Activated CD8-positive, alpha-beta memory T cell treated with anti-CD3 and anti-CD28 coated beads, Interleukin-2, amount 50 U/mL, for 48 hours (primary cell): ENCODE measurements at regions not wholly inside any gene's neighbourhood (a gene's known extent, or its start where the extent isn't known, plus 50 kb on each side); places are given as distances from the start of the nearest gene placed in this dataset.

Experiments used
- DNase-seq: peaks from one replicate; pipeline ENCODE4 v3.0.0-alpha.2; 2020

GRCh38 chr1:38536089-38536488 is 323.5 kb downstream of the RRAGC start:
- DNase-seq = no peak

DNA sequence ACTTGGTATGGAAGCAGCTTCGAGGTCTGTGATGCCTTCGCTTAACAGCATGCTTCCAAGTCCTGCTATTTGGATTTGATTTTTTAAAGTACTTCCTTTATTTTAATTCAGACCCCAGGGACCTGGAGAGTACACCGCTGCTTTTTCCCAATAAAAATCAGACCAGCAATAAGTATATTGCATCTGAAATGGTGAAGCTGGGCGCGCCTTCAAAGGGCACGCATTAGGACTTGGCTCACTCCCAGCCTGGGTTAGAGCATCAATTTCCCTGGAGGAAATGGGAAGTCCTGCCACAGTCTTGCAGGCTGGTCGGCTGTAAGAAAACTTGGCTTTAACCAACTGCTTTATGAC is 325.1 kb downstream of the RRAGC start:
- no peak for DNase-seq

- DNase-seq = no peak
Measured at GRCh38 chr1:38533772-38534472, 325.6 kb downstream of the RRAGC start.

DNA sequence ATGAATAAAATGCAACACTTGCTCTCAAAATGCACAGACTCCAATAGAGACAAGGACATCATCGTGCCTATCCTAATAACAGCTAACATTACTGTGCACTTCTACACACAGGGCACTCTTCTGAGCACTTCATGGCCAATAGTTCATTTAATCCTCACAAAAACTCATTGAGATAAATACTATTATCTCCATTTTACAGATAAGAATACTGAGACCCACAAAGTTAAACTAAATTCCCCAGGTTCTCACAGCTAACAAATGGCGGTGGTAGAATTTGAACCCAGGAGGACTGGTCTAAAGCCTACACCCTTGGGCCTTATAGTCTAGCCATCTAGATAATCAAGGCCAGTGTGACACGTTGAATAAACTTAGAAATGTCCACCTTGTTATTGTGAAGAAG is 328.6 kb downstream of the RRAGC start:
- DNase-seq = no peak

- no peak for DNase-seq
Measured at GRCh38 chr1:38529946-38530345, 329.6 kb downstream of the RRAGC start.

- no peak for DNase-seq
Measured at GRCh38 chr1:38529391-38529790, 330.2 kb downstream of the RRAGC start.

- DNase-seq = no peak
Measured at GRCh38 chr1:38528623-38529022, 330.9 kb downstream of the RRAGC start.

- DNase-seq = peak; percentile 64
Measured at GRCh38 chr1:38527373-38527966, 332.1 kb downstream of the RRAGC start.

DNA sequence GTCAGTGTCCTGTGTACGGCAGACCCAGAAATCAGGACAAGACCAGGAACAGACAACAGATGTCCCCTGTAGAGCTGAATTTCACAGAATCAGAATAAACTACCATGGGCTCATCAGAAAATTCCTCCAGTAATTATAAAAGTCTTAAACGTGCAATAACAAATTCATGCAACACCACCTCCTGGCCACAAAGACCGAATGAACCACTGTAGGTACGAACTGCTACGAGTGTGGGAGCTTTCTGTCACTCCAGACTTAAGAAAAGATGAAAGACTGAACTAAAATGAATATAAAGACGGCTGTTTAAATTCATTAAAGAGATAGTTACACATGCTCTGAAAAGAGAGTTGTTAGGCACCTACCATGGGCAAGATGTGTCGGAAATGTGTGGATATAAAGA is 333.5 kb downstream of the RRAGC start:
- DNase-seq = no peak

- DNase-seq = no peak
Measured at GRCh38 chr1:38525343-38526043, 334.1 kb downstream of the RRAGC start.

- no peak for DNase-seq
Measured at GRCh38 chr1:38524025-38524641, 335.4 kb downstream of the RRAGC start.

- DNase-seq = no peak
Measured at GRCh38 chr1:38523568-38523939, 336.0 kb downstream of the RRAGC start.

DNA sequence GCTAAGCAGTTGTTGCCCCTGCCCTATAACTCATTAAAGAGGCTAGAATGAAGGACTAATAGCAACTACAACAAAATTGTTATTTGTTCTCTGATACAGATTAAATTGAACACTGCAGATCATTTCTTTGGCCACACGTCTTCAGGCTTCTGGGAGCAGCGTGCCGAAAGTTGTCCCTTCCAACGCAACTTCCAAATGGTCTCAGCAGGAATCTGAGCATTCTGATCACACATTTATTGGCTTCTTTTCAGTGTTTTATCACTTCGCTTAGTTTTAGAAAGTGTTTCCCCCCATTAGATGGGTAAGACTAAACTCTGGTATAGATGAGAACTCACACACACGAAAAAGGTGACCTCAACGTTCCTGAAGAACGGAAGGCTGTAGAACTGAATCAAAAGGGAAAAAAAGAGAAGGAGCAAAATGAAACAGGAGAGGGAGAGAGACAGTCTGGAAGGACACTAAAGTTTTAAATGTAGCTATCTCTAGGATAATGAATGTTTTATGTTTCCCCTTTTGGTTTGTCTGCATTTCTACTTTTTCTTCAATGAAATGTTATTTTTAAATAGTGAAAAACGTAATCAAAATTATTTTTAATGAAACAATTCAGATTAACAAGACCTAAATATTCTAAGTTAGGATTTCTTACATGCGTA is 336.5 kb downstream of the RRAGC start:
- no peak for DNase-seq

- DNase-seq = no peak
Measured at GRCh38 chr1:38516560-38516959, 343.0 kb downstream of the RRAGC start.

GRCh38 chr1:38512789-38513188 is 346.8 kb downstream of the RRAGC start:
- DNase-seq = no peak

DNA sequence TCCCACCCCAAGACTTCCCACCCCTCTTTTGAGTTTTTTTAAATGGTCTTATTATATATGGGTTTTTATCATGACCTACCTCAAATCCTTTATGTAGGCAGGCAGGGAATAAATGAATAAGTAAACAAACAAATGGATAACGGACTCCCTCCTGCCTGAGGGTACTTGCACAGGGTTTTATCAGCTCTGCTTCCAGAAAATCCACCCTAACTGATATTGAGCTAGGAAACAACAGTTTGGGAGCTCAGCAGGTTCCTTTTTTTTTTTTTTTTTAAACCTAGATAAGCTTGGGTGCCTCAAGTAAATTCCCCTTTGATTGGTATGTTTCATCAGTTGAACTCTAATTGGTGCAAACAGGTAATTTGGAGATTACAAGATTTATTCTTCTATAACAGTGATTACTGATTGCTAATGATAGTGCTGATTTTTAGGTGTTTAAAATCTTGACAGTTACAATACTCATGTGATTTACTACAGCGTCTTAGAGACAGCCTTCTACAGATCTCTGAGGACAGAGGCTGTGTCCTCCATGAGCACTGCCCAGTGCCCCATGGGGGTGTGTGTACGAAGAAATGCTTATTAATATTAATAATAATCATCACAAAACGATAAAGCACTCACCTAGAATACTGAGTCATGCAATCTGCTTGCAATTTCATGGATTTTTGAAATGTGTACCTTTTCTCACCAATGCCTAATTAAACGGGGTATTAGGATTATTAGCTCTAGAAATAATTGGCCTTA is 347.4 kb downstream of the RRAGC start:
- DNase-seq = no peak

- no peak for DNase-seq
Measured at GRCh38 chr1:38508232-38508631, 351.3 kb downstream of the RRAGC start.

DNA sequence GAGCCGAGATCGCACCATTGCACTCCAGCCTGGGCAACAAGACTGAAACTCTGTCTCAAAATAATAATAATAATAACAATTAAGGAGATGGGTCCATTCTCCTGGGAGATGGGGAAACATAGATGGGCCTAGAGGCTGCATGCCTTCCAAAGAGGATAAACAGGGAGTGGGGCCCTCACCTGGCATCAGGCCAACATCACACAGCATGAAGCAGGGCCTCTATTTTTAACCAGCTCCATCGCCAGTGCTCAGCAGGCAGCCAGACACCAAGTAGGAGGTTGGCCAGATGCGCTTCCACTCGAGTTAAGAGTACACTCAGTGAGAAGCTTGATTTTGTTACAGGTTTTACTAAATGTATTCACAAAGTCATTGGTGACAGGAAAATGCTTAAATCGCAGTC is 352.0 kb downstream of the RRAGC start:
- no peak for DNase-seq

- no peak for DNase-seq
Measured at GRCh38 chr1:38505944-38506343, 353.6 kb downstream of the RRAGC start.

DNA sequence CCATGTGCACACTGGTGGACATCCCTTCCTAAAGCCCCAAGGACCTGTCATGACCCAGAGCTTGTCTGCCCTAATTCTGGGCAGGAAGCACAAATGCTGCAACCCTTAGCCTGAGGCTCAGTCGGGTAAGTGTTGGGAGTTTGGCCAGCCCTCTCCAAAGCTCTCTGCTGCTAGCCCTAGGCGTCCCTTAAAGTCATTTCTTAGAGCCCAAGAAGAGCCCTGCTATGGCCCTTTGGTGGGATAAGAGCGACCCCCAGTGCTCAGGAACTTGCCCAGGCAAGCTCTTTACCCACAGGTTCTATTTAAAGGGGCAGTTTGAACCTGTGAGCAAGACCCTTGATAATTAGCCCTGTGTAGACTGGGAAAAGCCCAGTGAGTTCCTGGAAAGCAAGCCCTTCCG is 356.8 kb downstream of the RRAGC start:
- no peak for DNase-seq

DNA sequence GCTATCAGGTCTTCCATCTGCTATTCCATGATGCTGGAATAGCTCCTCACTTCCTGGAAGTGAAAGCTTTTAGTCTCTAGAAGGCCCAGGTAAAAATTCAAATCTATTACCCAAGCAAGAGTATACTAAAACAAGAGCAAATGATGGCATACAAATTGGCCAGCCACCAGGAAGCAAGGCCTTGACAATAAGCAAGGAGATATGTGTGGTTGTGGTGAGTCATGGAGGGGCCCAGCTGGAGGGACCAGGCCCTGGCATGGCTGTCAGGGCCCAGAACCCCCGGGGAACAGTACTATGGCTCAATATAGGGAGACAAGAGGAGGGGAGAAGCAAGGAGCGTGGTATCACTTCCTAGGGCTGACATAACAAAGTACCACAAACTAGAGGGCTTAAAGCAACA is 358.7 kb downstream of the RRAGC start:
- no peak for DNase-seq

- DNase-seq = no peak
Measured at GRCh38 chr1:38500352-38500751, 359.2 kb downstream of the RRAGC start.

DNA sequence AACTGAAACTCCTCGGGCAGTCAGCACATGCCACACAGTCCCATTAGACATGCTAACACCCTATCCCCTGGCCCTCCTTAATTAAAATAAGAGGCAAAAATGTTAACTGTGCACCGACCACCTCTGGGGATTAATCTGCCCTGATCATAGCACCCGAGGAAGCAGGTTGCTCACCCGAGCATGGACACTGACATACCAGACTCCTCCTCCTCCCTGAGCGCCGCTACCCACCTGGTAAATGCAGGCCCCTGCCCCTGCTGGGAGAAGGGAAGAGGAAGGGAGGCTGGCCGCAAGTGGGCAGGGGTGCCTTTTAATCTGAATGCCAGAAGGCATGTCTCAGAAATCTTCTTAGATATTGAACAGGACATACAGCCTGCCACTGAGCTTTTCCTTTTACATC is 360.9 kb downstream of the RRAGC start:
- DNase-seq = no peak
